Activated CD4-positive, alpha-beta T cell treated with anti-CD3 and anti-CD28 coated beads, Interleukin-2, Interleukin-4, amounts not matched to agents 100 ng/mL and 50 ng/mL, durations not matched to agents 16 hours and 8 hours (primary cell): ENCODE measurements at regions not wholly inside any gene's neighbourhood (a gene's known extent, or its start where the extent isn't known, plus 50 kb on each side); places are given as distances from the start of the nearest gene placed in this dataset.
"Not testable (repeated sequence)": the region's sequence is repeated elsewhere in the genome, so short reads cannot be mapped to it uniquely, and the experiment has no call there.

Experiments used
- DNase-seq: peaks from one replicate; pipeline ENCODE4 v3.0.0-alpha.2; 2020; ENCODE audit warnings: low spot score

GRCh38 chrX:94612140-94612539 is 938.1 kb downstream of the FAM133A start:
- DNase-seq = no peak

- no peak for DNase-seq
Measured at GRCh38 chrX:94633237-94633636, 959.2 kb downstream of the FAM133A start.

- no peak for DNase-seq
Measured at GRCh38 chrX:94635003-94635402, 961.0 kb downstream of the FAM133A start.

GRCh38 chrX:94645726-94646125 is 971.7 kb downstream of the FAM133A start:
- no peak for DNase-seq

DNA sequence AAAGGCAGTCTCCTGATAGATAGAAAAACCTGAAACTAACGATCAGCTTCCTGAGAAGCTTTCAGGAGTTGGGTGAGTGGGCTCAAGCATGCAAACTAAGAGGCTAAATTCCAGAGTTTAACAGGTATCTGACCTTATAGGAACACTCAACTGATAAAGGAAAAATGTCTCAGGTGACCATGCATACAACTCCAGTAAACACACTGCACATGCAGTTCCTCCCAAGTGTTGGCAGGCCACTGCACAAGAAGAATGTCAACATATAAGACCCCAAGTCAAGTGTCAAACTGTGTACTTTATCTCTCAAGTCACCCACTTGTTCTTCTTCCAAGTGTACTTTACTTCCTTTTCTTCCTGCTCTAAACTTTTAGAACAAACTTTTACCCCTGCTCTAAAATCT is 981.2 kb downstream of the FAM133A start:
- DNase-seq = no peak

DNA sequence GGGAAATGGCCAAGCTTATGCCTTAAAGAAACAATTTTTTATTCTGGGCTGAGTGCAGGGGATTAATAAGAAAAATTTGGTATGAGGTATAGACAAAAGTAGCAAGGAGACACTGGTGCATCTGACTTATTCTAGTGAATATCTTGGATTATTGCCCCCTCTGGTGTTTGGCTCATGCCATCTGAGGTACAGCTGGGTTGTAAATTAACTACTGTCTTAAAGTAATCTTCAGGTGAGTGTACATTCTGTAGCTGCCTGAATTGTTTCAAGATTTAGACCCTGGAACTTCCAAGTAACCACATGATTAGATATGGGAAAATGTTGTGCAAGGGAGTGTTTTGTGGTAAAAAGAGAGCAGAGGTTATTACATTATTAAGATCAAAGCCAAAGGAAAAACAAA is 988.7 kb downstream of the FAM133A start:
- DNase-seq = no peak

GRCh38 chrX:94676285-94676684 is 1002.3 kb downstream of the FAM133A start:
- no peak for DNase-seq

GRCh38 chrX:94686071-94686470 is 1012.1 kb downstream of the FAM133A start:
- no peak for DNase-seq

- no peak for DNase-seq
Measured at GRCh38 chrX:94695910-94696309, 1021.9 kb downstream of the FAM133A start.

- DNase-seq = not testable (repeated sequence)
Measured at GRCh38 chrX:94704348-94705256, 1030.6 kb downstream of the FAM133A start.

DNA sequence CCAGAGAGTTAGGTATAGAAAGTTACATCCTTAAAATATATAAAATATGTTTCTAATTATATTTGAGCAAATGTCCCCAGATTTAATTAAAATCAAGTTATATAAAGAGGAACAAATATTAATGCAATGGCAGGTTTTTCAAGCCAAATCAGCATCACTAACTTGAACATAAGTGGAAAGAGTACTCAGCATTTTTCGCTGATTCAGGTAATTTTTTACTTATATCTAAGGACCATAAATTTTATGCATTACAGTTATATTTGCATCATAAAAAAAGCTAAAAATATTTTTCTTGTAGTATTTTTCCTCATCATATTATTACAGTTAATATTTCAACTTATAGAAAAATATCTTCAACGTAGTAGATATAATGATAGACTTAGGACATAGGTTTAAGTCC is 1047.4 kb downstream of the FAM133A start:
- no peak for DNase-seq

DNA sequence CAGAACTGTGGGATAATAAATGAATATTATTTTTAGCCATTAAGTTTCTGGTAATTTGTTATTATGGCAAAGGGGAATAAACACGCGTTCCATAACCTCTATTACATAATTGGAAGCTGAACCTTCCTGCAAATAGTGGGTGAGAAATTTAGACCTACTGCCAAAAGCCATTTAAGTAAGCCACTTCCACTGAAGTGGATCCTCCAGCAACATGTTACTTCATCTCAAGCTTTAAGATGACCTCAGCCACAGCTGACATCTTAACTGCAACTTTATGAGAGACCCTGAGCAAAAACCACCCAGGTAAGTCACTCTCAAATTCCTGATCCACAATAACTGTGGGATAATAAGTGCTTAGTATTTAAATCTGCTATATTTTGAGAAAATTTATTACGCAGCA is 1048.6 kb downstream of the FAM133A start:
- no peak for DNase-seq

- no peak for DNase-seq
Measured at GRCh38 chrX:94742772-94743171, 1068.8 kb downstream of the FAM133A start.

- DNase-seq = peak; percentile 60
Measured at GRCh38 chrX:94743478-94743877, 1069.5 kb downstream of the FAM133A start.

DNA sequence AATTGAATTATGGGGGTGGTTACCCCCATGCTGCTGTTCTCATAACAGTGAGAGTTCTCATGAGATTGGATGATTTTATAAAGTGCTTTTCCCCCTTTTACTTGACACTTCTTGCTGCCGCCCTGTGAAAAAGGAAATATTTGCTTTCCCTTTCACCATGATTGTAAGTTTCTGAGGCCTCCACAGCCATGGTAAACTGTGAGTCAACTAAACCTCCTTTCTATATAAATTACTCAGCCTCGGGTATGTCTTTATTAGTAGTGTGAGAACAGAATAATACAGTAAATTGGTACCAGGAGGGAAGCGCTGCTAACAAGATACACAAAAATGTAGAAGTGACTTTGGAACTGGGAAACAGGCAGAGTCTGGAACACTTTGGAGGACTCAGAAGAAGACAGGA is 1070.8 kb downstream of the FAM133A start:
- DNase-seq = peak; percentile 19

DNA sequence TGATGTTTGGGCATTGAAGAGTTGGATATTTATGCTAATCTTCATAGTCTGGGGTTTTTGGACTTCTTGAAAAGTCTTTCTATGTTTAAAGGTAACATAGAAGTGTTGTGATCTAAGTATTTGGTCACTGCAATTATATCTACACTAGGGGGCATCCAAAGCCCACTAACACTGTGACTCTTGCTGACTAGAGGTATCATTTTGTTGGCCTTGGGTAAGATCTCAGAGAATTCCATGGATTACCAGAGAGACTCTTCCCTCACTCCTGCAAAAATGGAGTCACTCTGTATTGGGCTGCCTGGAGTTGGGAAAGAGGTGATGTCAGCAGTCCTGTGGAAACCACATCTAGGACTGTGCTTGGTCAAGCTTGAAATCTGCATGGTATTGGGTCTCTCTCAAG is 1077.6 kb downstream of the FAM133A start:
- no peak for DNase-seq

DNA sequence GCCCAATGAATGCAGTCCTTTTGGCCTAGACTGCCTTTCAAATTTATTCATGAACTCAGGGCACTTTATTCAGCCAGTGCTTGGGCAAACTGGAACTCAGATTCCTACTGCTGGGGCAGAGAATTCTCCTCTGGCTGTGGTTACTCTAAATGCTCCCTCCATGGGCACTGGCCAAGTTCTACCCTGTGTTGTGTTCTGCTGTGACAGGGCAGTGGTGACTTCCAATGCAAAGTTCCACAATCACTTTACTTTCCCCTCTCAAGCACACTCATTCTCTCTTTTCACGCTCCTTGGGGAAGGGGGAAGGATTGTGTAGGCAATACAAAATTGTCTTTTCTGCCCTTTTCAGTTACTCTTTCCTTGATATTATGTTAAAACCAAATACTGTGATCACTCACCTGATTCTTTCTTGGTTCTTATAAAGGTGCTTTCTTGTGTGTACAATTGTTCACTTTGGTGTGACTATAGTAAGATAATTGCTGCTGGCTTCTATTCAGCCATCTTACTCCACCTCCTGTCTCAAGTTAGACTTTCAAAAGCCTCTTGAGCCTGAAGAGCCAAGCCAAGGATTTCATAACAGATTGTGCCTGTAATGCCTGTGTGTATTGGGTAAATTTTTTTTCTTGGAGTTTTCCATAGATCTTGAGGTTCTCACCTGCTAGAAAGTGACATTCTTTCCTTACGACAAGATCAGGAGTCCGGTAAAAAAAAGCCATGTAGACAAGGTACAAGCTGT is 1078.6 kb downstream of the FAM133A start:
- no peak for DNase-seq

DNA sequence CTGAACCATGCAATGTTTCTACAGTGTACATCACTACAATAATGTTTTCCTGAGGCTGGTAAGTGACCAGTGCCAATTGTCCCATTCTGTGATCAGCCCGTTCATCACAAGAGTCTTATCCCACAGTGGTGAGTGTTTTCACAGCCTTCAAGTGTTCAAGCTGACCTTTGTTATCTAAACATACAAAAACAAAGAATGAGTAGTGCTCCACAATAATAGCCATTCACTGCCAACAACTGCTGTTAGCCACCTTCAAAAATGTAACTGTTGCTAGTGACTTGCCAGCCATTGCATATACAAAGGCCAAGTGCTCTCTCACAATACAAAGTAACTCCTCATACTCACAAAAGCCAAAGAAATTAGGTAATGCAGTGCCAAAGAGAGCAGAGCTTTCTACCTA is 1084.1 kb downstream of the FAM133A start:
- no peak for DNase-seq

DNA sequence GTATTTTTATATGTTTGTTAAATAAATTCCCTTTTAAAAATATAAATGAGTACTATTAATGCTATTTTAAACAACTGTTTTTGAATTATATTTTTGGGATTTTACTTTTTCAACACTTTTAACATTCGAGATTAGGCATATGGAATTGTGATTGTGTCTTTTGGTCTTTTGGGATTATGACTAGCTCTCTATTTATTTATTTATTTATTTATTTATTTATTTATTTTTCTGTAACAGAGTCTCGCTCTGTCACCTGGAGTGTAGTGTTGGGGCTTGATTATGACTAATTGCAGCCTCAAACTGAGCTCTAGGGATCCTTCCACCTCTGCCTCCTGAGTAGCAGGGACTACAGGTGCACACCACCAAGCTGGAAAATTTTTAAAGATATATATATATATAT is 1101.6 kb downstream of the FAM133A start:
- no peak for DNase-seq

DNA sequence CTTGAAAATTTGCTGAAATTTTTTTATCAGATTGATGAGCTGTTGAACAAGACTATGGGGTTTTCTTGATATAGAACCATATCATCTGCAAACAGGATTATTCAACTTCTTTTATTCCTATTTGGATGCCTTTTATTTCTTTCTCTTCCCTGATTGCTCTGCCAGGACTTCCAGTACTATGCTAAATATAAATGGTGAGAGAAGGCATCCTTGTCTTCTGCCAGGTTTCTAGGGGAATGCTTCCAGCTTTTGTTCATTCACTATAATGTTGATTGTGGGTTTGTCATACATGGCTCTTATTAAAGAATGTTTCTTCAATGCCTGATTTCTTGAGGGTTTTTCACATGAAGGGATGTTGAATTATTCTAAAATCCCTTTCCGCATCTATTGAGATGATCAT is 1139.5 kb downstream of the FAM133A start:
- no peak for DNase-seq

- no peak for DNase-seq
Measured at GRCh38 chrX:94814216-94814615, 1140.2 kb downstream of the FAM133A start.

GRCh38 chrX:94830717-94831116 is 1156.7 kb downstream of the FAM133A start:
- DNase-seq = peak; percentile 27

GRCh38 chrX:94831364-94831763 is 1157.4 kb downstream of the FAM133A start:
- no peak for DNase-seq
